Mesodermal cell (in vitro differentiated cells): ENCODE measurements at regions not wholly inside any gene's neighbourhood (a gene's known extent, or its start where the extent isn't known, plus 50 kb on each side); places are given as distances from the start of the nearest gene placed in this dataset.

Source experiments
- H3K27ac ChIP-seq: 2 replicates; pipeline ENCODE4 v1.7.0; 2013; ENCODE audit warnings: mild to moderate bottlenecking, low read depth, low read length, moderate library complexity; ENCODE audit not compliant: severe bottlenecking
- H3K36me3 ChIP-seq: 2 replicates; pipeline ENCODE4 v1.7.1; 2013; ENCODE audit warnings: mild to moderate bottlenecking, low read length, moderate library complexity; ENCODE audit not compliant: control insufficient read depth, insufficient read depth
- H3K4me1 ChIP-seq: one replicate; pipeline ENCODE4 v1.7.1; 2013; ENCODE audit warnings: mild to moderate bottlenecking, low read length; ENCODE audit not compliant: insufficient read depth, control insufficient read depth, poor library complexity, severe bottlenecking
- H3K4me3 ChIP-seq: 2 replicates; pipeline ENCODE4 v1.7.0; 2013; ENCODE audit warnings: low read length, control low read depth, mild to moderate bottlenecking; ENCODE audit not compliant: insufficient read depth, poor library complexity, severe bottlenecking; ENCODE audit errors: extremely low read depth
- H3K9me3 ChIP-seq: 2 replicates; pipeline ENCODE4 v1.7.1; 2013; ENCODE audit warnings: mild to moderate bottlenecking, low read length, moderate library complexity; ENCODE audit not compliant: control insufficient read depth
- WGBS, 2 experiments: methylation state at CpG; one replicate each; pipeline ENCODE4 v1.1.5; 2013; ENCODE audit warnings: missing lambda C conversion rate in 2 of 2; ENCODE audit not compliant: insufficient coverage in 2 of 2; 5-methylcytosine and 5-hydroxymethylcytosine counted together

GRCh38 chr3:157610876-157611535 lies 107.8 kb upstream of the VEPH1 start:
- WGBS, 2 experiments = 89 to 94% methylated on average over 3 to 6 of the region's 7 CpGs

GRCh38 chr3:157607826-157608405 lies 104.7 kb upstream of the VEPH1 start:
- 95 to 97% methylated on average over 3 to 8 of the region's 9 CpGs for WGBS, 2 experiments
- Histone ChIP-seq H3K36me3 (no peaks in the 10 kb centered on the region), H3K4me3 (no peak overlapping the region)

More at GRCh38 chr3:157610876-157611535, 107.8 kb upstream of the VEPH1 start:
- H3K4me1 ChIP-seq = no peaks in the 10 kb centered on the region
- no peak overlapping the region for H3K27ac ChIP-seq
- H3K36me3 ChIP-seq = no peaks in the 10 kb centered on the region
- H3K4me3 ChIP-seq = no peak overlapping the region
- H3K9me3 ChIP-seq = no peaks in the 10 kb centered on the region

GRCh38 chr3:157606852-157607197 lies 103.6 kb upstream of the VEPH1 start:
- H3K27ac ChIP-seq = no peak overlapping the region
- no peaks in the 10 kb centered on the region for H3K9me3 ChIP-seq
- no CpG with 5 or more reads among the region's 4 CpGs for WGBS, 2 experiments
- no peaks in the 10 kb centered on the region for H3K36me3 ChIP-seq
- no peaks in the 10 kb centered on the region for H3K4me1 ChIP-seq
- H3K4me3 ChIP-seq = no peak overlapping the region

More at GRCh38 chr3:157607826-157608405, 104.7 kb upstream of the VEPH1 start:
- Histone ChIP-seq H3K9me3 (no peaks in the 10 kb centered on the region), H3K4me1 (no peaks in the 10 kb centered on the region), H3K27ac (no peak overlapping the region)

- Histone ChIP-seq H3K9me3 (no peaks in the 10 kb centered on the region), H3K36me3 (no peaks in the 10 kb centered on the region), H3K4me1 (no peaks in the 10 kb centered on the region), H3K27ac (no peak overlapping the region), H3K4me3 (no peak overlapping the region)
- 56% methylated on average over 7 to 8 of the region's 11 CpGs for WGBS, 2 experiments
Observed at GRCh38 chr3:157606011-157606851, 103.0 kb upstream of the VEPH1 start.

GRCh38 chr3:157605356-157605755 lies 102.1 kb upstream of the VEPH1 start:
- Histone ChIP-seq H3K36me3 (no peaks in the 10 kb centered on the region), H3K27ac (no peak overlapping the region), H3K9me3 (no peaks in the 10 kb centered on the region), H3K4me1 (no peaks in the 10 kb centered on the region), H3K4me3 (no peak overlapping the region)
- WGBS, 2 experiments = 90 to 100% methylated on average over 1 to 3 of the region's 3 CpGs

- Histone ChIP-seq H3K36me3 (no peaks in the 10 kb centered on the region), H3K9me3 (no peaks in the 10 kb centered on the region), H3K27ac (no peak overlapping the region), H3K4me1 (no peaks in the 10 kb centered on the region), H3K4me3 (no peak overlapping the region)
- 100% methylated on average over 1 of the region's 1 CpG; no CpG with 5 or more reads in 1 of the 2 experiments for WGBS, 2 experiments
Observed at GRCh38 chr3:157602424-157602823, 99.2 kb upstream of the VEPH1 start.

- H3K9me3 ChIP-seq = no peaks in the 10 kb centered on the region
- no peaks in the 10 kb centered on the region for H3K36me3 ChIP-seq
- WGBS, 2 experiments = 83% methylated on average over 2 to 5 of the region's 5 CpGs
- no peaks in the 10 kb centered on the region for H3K4me1 ChIP-seq
- no peak overlapping the region for H3K27ac ChIP-seq
- no peak overlapping the region for H3K4me3 ChIP-seq
Observed at GRCh38 chr3:157595259-157595658, 92.0 kb upstream of the VEPH1 start.

GRCh38 chr3:157594413-157594812 lies 91.2 kb upstream of the VEPH1 start:
- 60 to 91% methylated on average over 1 of the region's 4 CpGs for WGBS, 2 experiments
- Histone ChIP-seq H3K4me1 (no peaks in the 10 kb centered on the region), H3K27ac (no peak overlapping the region), H3K4me3 (no peak overlapping the region), H3K9me3 (no peaks in the 10 kb centered on the region), H3K36me3 (no peaks in the 10 kb centered on the region)

- Histone ChIP-seq H3K4me3 (no peak overlapping the region), H3K27ac (no peak overlapping the region)
- 75% methylated on average over 2 of the region's 6 CpGs; no CpG with 5 or more reads in 1 of the 2 experiments for WGBS, 2 experiments
Observed at GRCh38 chr3:157592769-157593168, 89.6 kb upstream of the VEPH1 start.

GRCh38 chr3:157590273-157590672 lies 87.1 kb upstream of the VEPH1 start:
- no peak overlapping the region for H3K4me3 ChIP-seq
- 80% methylated on average over 1 of the region's 1 CpG; no CpG with 5 or more reads in 1 of the 2 experiments for WGBS, 2 experiments
- no peak overlapping the region for H3K27ac ChIP-seq
- no peaks in the 10 kb centered on the region for H3K9me3 ChIP-seq
- no peaks in the 10 kb centered on the region for H3K4me1 ChIP-seq
- H3K36me3 ChIP-seq = no peaks in the 10 kb centered on the region

More at GRCh38 chr3:157592769-157593168, 89.6 kb upstream of the VEPH1 start:
- Histone ChIP-seq H3K36me3 (no peaks in the 10 kb centered on the region), H3K9me3 (no peaks in the 10 kb centered on the region), H3K4me1 (no peaks in the 10 kb centered on the region)
